GM13976 (cell line): ENCODE measurements at regions not wholly inside any gene's neighbourhood (a gene's known extent, or its start where the extent isn't known, plus 50 kb on each side); places are given as distances from the start of the nearest gene placed in this dataset.

Experiments
- DNase-seq: peaks from one replicate; pipeline ENCODE4 v3.0.0; 2012; ENCODE audit warnings: low spot score
- CTCF ChIP-seq: IDR thresholded peaks from 2 replicates; pipeline ENCODE4 v1.5.1; 2012; ENCODE audit warnings: borderline replicate concordance, mild to moderate bottlenecking; ENCODE audit not compliant: insufficient read depth; ENCODE audit errors: extremely low read depth, missing control alignments, control extremely low read depth
- in situ Hi-C: fragments of 300-500 bp; cut with MboI; formaldehyde crosslinking; loops from one replicate; pipeline ENCODE4 v1.12.0; 2022; ENCODE audit warnings: low sequenced_read_pairs, mixed read lengths, inconsistent platforms; ENCODE audit not compliant: unreplicated experiment

GRCh38 chr13:62838929-62839328 lies 1423.3 kb upstream of the PCDH20 start:
- DNase-seq, result no peak
- TF ChIP-seq CTCF, result no peak
- in situ Hi-C loops, result no loop called here

DNA sequence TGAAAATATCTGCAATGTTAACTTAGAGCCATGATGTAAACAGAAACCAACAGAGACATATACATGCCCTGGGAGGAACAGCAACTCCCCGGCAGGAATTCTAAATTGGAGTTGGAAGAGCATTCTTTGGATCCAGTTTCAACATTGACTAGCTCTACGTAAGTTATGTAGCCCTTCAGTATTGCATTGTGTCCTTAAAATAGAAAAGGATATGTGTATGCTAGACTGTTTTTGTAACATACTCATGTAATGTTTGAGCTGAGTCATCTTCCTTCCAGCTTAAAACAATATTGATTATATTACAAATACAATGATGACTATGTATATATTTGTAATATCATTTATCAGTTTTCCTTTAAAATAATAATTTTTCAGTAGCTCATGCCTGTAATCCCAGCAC lies 1422.2 kb upstream of the PCDH20 start:
- no peak for DNase-seq
- in situ Hi-C loops, result no loop called here

DNA sequence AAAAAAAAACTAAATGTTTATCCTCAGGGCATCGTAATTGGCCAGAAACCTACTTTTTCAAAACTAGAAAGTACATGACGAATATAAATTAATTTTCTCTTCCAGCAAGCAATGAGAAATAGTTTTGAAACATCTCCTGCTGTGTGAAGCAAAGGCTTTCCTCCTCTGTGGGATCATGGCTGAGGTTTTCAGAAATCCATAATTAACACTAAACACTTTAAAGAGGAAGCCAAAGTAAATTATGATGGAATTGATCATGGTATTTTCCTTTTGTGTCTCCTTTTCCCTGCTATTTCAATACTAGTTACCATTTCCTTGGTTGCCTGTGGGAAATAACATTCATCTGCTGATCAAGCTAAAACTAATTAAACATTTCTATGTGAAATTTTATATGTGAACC lies 1413.8 kb upstream of the PCDH20 start:
- in situ Hi-C loops, result no loop called here
- TF ChIP-seq CTCF, result no peak
- no peak for DNase-seq

More for the DNA sequence above, 1422.2 kb upstream of the PCDH20 start:
- no peak for TF ChIP-seq CTCF

- no peak for TF ChIP-seq CTCF
- in situ Hi-C loops, result no loop called here
- DNase-seq, result no peak
These were observed 1384.3 kb upstream of the PCDH20 start for GRCh38 chr13:62799931-62800436.

DNA sequence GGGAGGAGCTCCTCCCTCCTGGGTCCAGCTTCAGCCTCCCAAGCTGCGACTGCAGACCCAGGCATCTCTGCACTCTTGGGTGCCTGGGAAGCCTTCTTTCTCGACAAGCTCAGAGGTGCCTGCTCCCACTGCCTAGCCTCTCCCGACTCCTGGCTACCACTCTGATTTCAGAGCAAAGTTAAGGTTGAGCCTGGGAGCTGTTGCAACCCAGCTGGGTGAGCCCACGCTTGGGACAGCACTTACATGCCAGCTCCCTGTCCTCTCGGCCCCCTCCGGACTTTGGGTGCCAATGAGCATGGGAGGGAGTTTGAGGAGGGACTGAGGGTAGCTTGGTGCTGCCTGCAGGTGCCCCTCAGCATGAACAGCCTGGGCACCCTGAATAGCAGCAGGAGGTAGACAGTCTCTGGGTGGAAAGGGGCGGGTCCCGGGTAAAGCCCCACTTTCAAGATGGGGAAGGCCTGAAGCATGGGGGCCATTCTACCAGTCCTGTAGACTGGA lies 1383.4 kb upstream of the PCDH20 start:
- no peak for TF ChIP-seq CTCF
- in situ Hi-C loops, result no loop called here

DNA sequence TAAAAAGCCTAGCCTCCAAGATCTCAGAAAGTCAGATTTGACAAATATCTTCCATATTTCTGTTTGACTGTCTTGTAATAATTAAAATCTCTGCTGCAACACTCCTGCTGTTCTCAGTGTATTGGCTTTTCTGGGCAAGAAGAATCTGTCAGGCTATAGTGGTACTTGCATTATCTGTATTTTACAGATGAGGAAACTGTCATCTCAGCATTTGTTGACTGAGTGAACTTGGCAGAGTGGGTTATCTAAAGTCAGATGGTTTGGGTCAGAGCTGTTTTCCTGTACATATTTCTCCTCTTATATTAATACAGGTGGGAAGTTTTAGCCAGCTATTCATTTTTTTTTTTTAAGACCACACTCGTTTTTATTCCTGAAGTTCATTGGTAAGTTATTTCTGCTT lies 1378.2 kb upstream of the PCDH20 start:
- TF ChIP-seq CTCF, result no peak
- in situ Hi-C loops, result no loop called here
- no peak for DNase-seq

More for the DNA sequence above, 1383.4 kb upstream of the PCDH20 start:
- DNase-seq, result no peak

DNA sequence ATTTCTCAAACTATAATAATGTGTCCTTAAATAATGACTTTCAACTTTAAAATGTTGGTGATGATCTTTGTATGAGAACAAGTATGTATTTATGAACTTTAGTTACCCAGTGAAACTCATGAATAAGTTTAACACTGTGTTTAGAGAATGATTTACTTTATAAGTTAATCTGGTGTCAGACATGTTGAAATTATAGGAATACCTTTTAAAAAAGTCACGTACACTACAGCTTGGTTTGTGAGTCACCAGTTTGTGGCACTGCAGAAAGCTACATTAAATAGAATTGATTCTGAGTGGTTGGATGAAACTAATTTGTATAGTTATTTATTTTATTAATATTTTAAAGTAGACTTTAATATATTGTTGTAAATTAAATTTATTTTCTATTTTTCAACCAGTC lies 1366.2 kb upstream of the PCDH20 start:
- no peak for TF ChIP-seq CTCF
- no peak for DNase-seq
- in situ Hi-C loops, result no loop called here
